ENCODE measurements at regions not wholly inside any gene's neighbourhood (a gene's known extent, or its start where the extent isn't known, plus 50 kb on each side); places are given as distances from the start of the nearest gene placed in this dataset.

DNA sequence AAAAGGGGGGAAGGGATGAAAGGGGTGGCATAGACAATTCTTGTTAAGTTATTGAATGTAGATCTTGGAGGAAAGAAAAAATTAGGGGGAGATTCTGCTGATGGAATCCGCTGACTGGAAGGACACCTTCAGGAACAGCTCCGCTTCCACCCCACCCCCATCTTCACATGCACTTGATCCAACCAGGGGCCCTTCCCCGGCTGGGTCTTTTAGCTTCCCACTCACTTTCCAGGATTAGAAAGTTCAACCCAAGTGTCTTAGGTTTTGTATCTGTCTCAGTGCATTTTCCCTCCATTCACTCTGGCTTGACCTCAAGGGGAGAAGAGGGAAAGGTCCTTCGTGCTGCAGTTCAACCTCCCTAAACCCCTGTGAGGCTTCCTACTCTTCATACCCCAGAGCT lies 141.4 kb downstream of the IRS2 start:
- no peak for DNase-seq (ENCODE audit: low read depth)

DNA sequence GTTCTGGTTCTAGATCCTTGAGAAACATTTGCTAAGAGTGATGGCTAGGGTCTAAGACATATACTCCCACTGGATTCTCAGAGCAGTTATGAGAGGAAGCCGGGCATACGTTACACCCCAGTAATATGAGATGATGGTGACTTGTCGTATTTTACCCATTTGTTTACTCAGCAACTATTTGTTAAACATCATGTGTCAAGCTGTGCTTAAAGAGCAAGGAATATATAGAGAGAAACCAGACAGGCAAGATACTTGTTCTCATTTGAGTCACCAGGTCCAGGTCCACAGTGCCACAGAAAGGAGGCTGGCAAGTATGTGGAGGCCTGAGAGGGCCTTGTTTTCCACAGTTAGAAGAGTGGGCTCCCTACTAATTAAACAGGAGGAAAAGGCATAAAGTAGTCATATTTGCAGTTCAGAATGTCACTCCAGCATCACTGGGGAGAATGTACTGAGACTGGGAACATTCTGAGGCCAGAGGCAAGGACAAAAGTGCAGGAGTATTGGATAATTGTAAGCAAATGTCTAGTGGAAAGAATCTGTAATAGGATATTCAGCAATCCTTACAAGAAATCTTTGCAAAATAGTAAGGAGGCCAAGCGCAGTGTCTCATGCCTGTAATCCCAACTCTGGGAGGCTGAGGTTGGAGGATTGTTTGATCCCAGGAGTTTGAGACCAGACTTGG lies 142.2 kb downstream of the IRS2 start:
- no peak for DNase-seq (ENCODE audit: low read depth)

DNA sequence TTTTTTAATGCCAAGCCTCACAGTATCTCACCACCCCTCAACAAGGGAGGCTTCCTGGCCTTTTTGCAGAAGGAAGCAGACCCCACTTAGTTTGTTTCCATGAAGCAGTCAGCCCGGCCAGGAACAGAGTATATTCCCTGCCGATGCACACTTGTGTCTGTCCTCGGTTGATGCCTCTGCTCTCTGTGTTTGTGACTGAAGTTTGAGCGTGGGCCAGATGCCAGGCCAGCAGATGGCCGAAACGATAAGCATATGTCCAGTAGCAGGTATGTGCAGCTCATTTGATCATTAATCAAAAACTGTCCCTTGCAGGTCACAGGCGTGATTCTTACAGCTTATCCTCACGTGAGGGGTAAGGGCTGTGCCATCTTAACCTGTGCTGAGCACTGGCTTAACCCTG lies 144.0 kb downstream of the IRS2 start:
- no peak for DNase-seq (ENCODE audit: low read depth)

DNA sequence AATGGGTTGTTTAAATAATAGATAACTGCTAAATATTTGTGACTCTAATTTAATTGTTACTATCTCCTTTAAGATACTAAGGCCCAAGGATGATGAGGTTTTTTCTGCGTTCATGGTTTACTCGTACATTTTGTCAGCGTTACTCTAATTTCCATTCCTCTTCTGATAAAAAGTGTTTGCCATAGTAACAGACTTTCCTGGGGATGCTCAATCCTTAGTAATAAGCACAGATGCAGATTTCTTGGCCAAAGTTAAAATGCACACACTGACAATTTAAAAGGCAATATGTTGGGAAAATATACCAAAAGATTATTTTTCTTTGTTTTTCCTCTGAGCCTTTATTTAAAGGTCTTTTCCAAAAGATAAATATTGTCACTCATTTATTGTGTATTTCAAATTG lies 149.6 kb downstream of the IRS2 start:
- DNase-seq (ENCODE audit: low read depth) = no peak

DNA sequence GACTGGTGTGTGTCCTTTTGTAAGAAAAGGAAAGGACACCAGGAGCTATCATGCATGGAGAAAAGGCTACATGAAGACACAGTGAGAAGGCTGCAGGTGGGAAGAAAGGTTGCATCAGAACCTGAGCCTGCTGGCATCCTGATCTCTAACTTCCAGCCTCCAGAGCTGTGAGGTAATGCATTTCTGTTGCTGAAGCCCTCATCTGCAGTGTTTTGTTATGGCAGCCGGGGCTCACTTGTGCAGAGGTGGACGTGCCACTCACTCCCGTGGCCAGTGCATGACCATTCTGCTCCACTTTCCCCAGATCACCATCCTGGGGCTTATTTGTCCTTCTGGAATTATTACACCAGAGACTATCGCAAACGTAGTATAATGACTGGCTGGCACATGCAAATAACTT lies 155.3 kb downstream of the IRS2 start:
- DNase-seq (ENCODE audit: low read depth) = no peak

DNA sequence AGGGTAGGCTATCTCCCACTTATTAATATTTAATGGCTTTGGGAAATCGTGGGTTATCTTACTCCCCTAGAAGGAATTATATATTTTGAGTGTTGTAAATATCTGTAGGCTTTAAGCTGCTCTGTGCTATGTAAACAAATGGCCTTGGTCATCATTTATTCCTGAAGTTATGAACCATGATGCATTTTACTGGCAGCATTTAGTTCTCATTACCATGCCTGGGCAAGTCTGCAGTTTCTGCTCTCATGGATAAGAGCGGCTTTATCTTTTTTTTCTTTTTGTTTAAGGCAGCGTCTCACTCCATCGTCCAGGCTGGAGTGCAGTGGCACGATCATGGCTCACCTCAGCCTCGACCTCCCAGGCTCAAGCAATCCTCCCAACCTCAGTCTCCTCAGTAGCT lies 156.1 kb downstream of the IRS2 start:
- DNase-seq (ENCODE audit: low read depth) = no peak

DNA sequence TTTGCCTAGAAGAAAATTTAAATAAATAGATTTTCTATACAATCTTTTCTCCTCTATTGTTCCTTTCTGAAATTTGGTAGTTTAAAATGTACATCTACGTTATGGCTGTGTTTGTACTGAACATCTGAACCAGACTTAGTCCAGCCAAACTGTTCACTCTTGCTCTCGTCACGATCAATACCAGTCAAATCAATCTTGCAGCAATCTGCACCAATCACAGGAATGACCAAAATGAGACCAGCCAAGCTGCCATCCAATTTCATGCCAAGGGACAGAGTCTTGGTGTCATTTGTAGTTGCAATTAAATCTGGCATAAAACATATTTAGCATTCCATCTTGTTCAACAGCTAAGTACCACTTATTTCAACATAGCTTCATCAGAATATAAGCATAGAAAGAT lies 156.6 kb downstream of the IRS2 start:
- DNase-seq (ENCODE audit: low read depth) = no peak

DNA sequence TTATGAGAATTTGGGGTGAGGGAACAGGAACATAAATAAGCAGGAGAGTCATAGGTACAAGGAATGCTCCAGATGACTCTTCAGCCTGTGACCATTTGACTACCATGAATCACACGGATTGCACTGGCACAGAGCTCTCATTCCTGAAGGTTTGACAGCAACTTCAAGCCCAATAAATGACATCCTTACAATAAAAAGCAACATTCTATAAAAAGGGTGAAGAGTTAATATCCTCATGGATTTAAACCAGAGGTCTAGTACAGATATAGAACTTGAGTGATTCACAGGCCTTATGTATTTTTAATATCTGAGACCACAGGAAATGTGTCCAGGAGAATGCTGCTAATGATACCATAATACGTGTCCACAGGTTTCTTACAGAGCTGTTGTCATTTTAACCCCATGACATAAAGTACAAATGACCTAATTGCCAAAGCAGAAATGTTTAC lies 158.1 kb downstream of the IRS2 start:
- peak; percentile 48 for DNase-seq (ENCODE audit: low read depth)

DNA sequence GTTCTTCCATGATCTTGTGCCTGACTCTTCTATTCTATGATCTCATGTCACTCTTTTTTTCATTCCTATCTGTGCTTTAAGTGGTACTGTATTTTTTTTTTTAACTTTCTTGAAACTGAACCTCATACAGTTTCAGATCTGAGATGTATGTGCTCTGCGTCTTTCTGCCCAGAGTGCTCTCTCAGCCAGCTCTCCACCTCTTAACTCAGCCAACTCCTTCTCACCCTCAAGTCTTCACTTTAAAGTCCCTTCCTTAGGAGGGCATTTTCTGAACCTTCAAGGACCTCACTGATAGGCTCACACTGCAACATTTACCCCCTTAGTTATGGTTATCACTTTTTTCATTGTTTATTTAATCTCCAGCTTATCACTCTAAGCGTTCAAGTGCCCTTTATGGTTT lies 158.7 kb downstream of the IRS2 start:
- no peak for DNase-seq (ENCODE audit: low read depth)

DNA sequence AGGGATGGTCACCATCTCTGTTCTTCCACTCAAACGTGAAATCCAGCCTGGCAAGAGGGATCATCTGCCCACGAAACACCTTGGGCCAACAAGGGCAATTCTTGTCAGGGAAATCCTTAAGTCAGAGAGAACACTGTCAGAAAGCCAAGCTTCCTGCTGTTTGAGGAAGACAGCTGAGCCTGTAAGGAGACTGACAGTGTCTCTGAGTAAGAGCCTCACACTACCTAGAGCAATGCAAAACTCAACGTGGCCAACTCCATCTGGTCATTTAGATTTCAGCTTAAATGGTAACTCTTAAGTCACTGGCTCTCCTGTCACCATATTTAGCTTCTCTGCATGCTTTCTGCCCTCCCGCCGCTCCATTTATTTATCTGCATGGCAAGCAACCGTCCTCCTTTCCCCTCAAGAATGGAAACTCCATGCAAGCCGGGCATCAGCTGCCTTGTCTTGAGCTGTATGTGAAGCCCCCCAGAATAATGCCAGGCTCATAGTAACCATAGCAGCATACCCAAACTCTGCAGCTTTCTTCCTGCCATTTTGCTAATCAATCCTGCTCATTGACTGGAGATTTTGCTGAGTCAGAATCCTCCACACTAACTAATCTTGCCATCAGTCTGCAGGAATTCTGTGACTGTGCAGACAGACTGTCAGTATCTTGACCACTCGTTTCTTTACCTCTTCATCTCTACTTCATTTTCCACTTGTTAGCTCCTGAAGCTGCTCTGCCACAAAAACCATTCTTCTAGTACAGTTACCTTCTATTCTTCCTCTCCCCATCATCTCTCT lies 159.8 kb downstream of the IRS2 start:
- DNase-seq (ENCODE audit: low read depth) = no peak

DNA sequence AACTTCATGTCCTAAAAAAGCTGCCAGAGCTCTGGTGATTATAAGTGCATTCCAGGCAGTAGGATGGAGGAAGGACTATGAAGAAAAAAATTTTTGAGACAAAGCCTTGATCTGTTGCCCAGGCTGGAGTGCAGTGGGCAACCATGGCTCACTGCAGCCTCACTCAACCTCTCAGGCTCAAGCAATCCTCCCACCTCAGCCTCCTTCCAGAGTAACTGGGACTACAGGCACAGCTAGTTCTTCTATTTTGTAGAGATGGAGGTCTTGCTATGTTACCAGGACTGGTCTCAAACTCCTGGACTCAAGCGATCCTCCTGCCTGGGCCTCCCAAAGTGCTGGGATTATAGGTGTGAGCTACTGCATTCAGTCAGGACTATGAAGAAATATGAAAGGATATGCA lies 161.2 kb downstream of the IRS2 start:
- no peak for DNase-seq (ENCODE audit: low read depth)

DNA sequence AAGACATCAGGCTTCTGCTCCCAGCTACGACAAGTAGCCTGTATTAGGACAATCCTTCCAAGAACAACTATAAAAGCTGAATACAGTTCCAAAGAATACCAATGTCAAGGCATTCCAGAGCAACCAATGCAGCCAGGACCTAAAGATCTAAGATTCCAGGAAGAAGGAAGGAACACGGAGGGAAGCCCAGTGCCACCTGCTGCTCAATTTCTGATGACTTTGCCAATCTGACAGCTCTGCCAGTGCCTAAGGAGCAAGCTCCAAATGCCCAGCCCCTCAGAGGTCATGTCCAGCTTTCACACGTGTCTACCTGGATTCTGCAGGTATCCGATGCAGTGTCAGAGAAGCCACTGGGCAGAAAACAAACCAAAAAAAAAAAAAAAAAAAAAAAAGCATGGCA lies 164.4 kb downstream of the IRS2 start:
- no peak for DNase-seq (ENCODE audit: low read depth)

DNA sequence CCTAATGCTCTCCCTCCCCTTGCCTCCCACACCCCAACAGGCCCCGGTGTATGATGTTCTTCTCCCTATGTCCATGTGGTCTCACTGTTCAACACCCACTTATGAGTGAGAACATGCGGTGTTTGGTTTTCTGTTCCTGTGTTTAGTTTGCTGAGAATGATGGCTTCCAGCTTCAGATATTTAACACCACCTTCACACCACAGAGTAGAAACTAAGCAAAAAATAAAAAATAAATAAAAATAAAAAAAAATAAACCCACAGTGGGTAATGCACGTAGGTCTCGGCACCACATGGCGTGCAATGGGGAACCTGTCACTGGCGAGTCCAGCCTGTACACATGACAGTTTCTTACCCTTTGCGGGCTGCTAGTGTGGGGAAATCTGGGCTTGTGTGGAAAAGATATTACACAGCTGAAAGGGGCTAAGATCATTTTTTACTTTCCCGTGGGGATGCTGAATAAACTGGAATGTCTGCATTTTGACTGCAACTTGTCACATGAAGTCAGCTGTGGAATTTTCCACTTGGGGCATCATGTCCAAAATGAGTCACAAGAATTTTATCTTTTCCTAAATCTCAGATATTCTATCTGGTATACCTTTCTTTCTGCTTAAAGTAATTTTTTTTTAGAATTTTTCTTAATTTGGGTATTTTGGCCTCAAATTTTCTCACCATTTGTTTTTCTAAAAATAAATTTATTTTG lies 170.5 kb downstream of the IRS2 start:
- no peak for DNase-seq (ENCODE audit: low read depth)

DNA sequence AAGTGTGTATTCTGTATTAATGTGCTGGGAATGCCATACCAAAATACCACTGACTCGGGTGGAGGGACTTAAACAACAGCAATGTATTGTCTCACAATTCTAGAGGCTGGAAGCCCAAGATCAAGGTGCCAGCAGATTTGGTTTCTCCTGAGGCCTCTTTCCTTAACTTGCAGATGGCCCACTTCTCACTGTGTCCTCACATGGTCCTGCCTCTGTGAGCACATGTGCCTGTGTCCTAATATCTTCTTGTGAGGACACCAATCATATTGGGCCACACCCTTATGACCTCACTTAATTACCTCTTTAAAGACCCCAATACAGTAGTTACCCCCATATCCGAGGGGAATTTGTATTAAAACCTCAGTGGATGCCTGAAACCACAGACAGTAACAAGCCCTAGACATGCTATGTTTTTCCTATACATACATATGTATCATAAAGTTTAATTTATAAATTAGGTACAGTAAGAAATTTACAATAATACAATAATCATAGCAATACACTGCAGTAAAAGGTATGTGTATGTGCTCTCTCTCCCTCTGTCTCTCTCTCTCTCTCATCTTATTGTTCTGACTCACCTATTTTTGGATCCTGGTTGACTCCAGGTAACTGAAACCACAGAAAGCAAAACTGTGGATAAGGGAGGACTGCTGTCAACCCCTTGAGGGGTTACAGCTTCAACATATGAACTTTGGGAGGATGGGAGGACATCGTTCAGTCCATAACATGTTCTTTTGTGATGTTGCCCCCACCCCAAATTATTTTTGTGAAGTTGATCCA lies 174.3 kb downstream of the IRS2 start:
- DNase-seq (ENCODE audit: low read depth) = no peak

DNA sequence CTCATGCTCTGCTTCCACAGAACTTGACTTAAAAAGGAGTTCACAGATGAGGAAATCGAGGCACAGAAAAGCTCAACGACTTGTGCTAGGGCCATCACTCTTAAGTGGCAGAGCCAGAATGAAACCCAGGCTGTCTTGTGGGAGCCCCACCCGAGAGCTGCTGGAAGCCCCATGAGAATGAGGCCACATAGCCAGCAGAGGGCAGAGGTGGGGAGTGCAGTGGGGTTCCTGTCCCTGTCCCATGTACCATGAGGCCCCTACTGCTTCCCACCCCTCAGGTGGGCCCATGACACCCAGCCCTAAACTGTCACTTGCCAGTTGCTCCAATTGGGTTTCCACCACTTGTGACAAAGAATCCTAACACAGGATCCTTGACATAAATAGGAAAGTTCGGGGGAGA lies 175.9 kb downstream of the IRS2 start:
- DNase-seq (ENCODE audit: low read depth) = no peak

DNA sequence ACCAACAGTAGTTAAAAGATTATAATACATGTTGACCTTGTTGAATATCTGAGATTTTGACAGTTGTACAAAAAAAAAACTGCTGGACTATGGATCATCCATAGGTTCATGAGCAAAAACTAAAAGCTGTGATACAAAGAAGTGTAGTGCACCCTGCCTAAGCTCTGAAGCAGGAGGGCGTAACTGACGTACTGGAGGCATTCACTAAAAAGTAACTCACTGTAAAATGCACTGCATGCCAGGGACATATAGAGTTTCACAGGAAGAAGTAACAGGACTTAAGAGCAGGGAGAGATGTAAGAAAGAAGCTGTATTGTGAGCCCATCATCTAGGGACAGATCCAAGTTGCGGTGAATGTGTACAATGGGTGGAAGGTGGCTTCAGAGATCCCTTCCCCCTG lies 177.9 kb downstream of the IRS2 start:
- no peak for DNase-seq (ENCODE audit: low read depth)

DNA sequence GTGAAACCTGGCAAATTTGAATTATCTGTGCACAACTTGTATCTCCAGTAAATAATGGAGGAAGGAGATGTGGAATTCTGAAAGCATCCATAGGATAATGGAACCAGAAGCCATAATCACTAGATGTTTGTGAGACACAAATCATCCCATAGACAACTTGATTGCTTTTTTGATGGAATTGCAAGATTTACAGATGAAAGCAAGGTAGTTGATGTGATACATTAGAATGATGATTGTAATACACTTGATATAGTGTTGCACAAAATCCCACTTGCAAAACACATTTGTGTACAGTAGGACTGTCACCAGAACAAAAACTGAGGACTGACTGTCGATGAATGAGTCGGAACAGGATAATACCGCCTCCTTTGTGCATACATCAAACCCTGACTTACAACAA lies 178.3 kb downstream of the IRS2 start:
- no peak for DNase-seq (ENCODE audit: low read depth)

DNA sequence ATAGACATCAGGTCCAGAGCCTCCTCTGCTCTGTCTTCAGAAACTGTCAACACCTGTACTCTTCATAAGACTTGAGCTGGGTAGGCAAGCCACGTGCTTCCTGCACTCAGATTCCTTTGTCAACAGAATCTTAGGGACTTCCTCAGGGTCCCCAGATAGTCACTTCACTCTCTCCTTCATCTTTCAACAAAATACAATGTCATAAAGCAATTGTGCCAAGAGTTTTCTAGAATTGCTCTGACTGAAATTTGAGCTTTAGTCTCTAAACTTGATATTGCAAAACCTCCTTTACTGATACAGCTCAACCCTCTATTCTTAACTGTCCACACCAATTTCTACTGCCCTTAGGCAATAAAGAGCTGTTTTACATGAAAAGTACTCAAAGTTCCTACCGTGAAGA lies 179.9 kb downstream of the IRS2 start:
- no peak for DNase-seq (ENCODE audit: low read depth)

DNA sequence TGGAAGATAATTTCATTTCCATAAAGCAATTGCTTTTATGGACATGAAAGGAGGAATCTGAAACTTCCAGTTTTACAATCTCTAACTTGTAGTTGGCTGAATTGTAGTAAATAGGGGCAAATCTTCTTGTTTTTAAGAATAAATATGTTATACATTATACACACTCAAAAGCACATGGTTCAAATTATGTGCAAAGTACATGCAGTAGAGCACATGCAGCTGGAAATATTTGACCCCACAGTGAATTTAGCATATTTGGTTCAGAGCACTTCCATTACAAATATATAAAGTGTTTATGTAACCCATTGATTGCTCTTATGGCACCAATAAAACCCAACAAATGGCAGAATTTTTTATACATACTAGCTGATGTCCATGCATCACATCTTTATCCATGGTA lies 180.5 kb downstream of the IRS2 start:
- no peak for DNase-seq (ENCODE audit: low read depth)

DNA sequence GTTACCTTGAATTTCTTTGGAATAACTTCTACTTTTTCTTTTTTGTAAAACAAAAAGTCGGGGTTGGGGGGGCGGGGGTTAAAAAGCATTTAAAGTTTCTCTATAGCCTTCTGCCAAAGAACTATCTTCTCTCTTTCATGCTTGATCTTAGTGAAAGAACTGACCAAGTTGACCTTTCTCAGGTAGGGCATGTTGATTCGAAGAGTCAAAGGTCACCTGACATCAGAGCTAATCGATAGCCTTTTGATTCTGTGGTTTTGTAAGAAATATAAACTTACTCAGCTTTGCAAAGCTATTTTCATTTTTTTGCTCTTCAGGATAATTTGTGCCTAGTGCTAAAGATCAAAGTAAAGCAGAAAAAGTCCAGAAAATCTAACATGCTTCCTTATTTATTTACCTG lies 181.5 kb downstream of the IRS2 start:
- no peak for DNase-seq (ENCODE audit: low read depth)

DNA sequence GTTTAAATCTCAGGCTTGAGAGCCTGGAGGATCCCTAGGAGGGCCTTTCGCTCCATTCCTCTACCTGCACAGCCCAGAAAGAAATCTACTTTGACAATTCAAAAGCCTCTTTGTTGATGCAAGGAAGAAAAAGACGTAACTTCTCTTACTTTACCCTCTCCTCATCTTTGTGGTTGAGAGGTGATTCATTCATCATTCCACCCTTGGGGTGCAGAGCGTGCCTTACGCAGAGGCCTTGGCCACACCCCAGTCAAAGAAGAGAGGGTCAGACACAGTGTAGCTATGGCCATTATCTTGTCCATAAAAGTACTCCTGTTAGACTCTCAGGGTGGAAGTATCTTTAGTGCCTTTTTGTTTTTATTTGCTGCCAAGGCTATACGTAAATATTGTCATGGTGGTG lies 184.0 kb downstream of the IRS2 start:
- DNase-seq (ENCODE audit: low read depth) = no peak

DNA sequence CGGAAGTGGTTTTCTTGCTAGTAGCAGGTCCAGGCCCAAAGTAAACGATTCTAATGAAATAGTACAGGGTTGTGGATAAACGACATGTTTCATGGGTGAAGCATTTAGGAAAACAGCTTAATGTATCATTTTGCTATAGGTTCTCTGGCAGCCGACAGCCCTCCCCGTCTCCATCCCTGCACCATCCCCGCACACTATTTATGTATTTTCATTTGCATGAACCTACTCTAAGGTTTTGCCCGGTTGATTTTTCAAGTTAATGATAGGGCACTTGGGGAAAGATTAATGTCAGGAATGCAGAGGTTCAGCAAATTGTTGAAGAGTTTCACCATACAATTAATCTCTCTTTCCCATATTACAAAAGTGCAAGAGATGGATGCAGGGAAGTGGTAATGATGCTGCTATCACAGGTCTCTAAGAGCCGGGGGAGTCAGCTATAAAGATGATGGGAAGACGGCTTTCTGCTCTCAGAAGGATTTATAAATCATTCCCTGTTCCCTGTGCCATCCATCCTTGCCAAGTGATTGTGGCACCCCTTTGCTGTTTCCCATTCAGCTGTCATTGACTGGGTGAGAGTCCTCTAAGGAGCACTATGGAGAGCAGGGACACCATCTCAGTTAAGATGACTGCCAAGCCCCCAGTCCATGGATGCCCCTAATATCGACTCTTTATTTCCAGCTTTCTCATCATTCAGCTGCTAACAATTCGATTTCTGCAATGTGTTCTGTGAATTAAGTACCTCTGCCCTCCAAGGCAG lies 186.3 kb downstream of the IRS2 start:
- DNase-seq (ENCODE audit: low read depth) = no peak

Data from HS-5 (cell line).